PC-9 (cell line): ENCODE measurements at regions not wholly inside any gene's neighbourhood (a gene's known extent, or its start where the extent isn't known, plus 50 kb on each side); places are given as distances from the start of the nearest gene placed in this dataset.

Experiments
- EZH2 ChIP-seq: fragments of 200-600 bp; sonication (generic); IDR thresholded peaks from 2 replicates; pipeline ENCODE4 v1.8.0; 2017; ENCODE audit warnings: antibody characterized with exemption, low read depth
- TF ChIP-seq, protein P1 (sequence below): fragments of 200-600 bp; sonication (generic); conservative IDR thresholded peaks from 2 replicates; pipeline ENCODE4 v1.6.1; 2017; ENCODE audit warnings: mixed run types, antibody characterized with exemption, mild to moderate bottlenecking, moderate library complexity

DNA sequence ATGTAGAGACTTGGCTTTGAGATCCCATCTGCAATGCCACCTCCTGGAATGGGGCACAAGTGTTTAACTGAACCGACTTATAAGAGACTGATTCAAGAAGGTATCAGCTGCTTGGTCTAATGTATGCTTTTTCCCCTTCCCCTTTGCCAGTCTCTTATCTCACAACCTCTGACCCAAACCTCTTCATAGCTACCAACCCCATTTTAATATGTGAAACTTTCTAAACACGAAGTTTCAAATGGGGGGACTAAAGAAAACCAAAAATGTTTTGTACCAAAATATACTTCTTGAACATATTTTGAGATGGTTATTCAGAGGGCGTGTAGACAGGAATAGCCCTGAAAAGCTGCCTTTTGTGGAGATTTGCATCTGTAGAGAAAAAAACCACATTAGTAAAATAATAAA is 73.1 kb downstream of the OXSM start:
- TF ChIP-seq, protein P1, sequence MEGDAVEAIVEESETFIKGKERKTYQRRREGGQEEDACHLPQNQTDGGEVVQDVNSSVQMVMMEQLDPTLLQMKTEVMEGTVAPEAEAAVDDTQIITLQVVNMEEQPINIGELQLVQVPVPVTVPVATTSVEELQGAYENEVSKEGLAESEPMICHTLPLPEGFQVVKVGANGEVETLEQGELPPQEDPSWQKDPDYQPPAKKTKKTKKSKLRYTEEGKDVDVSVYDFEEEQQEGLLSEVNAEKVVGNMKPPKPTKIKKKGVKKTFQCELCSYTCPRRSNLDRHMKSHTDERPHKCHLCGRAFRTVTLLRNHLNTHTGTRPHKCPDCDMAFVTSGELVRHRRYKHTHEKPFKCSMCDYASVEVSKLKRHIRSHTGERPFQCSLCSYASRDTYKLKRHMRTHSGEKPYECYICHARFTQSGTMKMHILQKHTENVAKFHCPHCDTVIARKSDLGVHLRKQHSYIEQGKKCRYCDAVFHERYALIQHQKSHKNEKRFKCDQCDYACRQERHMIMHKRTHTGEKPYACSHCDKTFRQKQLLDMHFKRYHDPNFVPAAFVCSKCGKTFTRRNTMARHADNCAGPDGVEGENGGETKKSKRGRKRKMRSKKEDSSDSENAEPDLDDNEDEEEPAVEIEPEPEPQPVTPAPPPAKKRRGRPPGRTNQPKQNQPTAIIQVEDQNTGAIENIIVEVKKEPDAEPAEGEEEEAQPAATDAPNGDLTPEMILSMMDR = no peak
- TF ChIP-seq EZH2 = no peak
